Activated CD4-positive, alpha-beta memory T cell treated with anti-CD3 and anti-CD28 coated beads for 36 hours (primary cell): ENCODE measurements at regions not wholly inside any gene's neighbourhood (a gene's known extent, or its start where the extent isn't known, plus 50 kb on each side); places are given as distances from the start of the nearest gene placed in this dataset.
"Not testable (repeated sequence)": the region's sequence is repeated elsewhere in the genome, so short reads cannot be mapped to it uniquely, and the experiment has no call there.

Experiments used
- CTCF ChIA-PET: fragments of 350-600 bp; sonication (Branson Sonifier 250); formaldehyde crosslinking; loops from one replicate; lab custom pipeline; 2021; ENCODE audit warnings: antibody characterized with exemption, inconsistent platforms; lab: Charles Lee
- POLR2A ChIA-PET: fragments of 350-600 bp; sonication (Branson Sonifier 250); formaldehyde crosslinking; loops from one replicate; lab custom pipeline; 2021; ENCODE audit warnings: antibody characterized with exemption; lab: Charles Lee
- DNase-seq: peaks from one replicate; pipeline ENCODE4 v3.0.0-alpha.2; 2020
- H3K27ac Mint-ChIP-seq: one replicate; pipeline ENCODE4 v1.8.0; 2021; ENCODE audit warnings: mixed read lengths
- H3K27me3 Mint-ChIP-seq: one replicate; pipeline ENCODE4 v1.8.0; 2021; ENCODE audit warnings: mixed read lengths
- H3K36me3 Mint-ChIP-seq: one replicate; pipeline ENCODE4 v1.8.0; 2021; ENCODE audit warnings: mixed read lengths
- H3K4me1 Mint-ChIP-seq: one replicate; pipeline ENCODE4 v1.8.0; 2021; ENCODE audit warnings: low read depth, mixed read lengths
- H3K4me3 Mint-ChIP-seq: one replicate; pipeline ENCODE4 v1.8.0; 2021; ENCODE audit warnings: mild to moderate bottlenecking, mixed read lengths
- H3K9me3 Mint-ChIP-seq: one replicate; pipeline ENCODE4 v1.8.0; 2021; ENCODE audit warnings: mixed read lengths
- intact Hi-C: fragments of 100-400 bp; cut with micrococcal nuclease; formaldehyde crosslinking; loops from one replicate; pipeline ENCODE4 v1.15.1; 2023

DNA sequence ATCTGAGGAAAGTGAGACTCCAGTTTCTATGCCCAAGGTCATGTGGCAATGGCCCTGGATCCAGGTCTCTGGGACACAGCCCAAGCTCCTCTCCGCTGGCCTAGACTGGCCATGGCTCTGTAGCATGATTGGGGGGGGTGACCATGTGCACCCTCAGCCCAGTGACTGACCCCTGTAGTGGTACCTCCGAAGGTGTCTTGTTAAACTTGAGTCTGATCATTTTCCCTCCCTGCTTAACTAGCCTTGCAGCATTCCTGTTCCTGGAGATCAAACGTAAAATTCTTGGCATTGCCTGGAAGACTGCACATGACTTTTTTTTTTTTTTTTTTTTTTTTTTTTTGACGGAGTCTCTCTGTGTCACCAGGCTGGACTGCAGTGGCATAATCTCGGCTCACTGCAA is 1116.0 kb downstream of the TBC1D22A start:
- ChIA-PET POLR2A (no interaction called here), CTCF (no interaction called here)
- H3K4me3 Mint-ChIP-seq = no peak overlapping the region
- no peaks in the 10 kb centered on the region for H3K36me3 Mint-ChIP-seq
- H3K4me1 Mint-ChIP-seq = no peaks in the 10 kb centered on the region
- no peak overlapping the region for H3K27ac Mint-ChIP-seq
- peaks cover 19% of the 10 kb centered on the region for H3K27me3 Mint-ChIP-seq
- H3K9me3 Mint-ChIP-seq = no peaks in the 10 kb centered on the region
- no peak for DNase-seq
- intact Hi-C loops = no loop called here

DNA sequence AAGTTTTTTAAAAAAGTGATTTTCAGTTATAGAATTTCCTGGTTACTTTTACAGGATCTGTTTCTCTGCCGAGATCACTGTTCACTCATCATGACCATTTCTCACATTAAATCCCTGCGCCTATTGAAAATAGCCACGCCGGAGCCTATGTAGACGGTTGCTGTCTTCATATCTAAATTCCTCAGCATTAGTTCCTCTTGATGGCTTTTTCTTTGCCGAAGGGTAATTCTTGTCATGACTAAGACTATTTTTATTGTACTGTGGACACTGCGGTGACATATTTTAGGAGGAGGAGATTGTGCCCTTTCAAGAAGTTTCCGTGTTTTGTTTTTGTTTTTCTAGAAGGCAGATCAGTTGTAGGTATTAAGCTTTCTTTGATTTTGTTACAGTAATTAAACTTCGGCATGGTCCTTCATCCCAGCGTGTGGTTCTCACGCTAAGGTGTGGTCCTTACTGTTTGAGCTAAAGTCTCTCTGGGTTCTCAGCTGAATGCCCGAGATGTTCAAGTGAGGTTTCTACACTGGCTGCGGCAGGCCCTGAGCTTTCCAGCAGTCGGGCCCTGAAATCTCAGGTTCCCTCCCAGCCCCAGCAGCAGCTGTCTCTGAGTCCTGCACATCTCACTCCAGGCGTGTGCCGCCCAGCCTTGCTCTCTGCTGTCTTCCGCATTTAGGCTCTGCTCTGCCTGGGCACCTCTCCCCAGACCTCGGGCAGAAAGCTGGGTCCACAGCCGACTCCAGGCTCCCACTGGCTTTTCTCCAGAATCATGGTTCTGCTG is 1110.5 kb downstream of the TBC1D22A start:
- Mint-ChIP-seq H3K27ac (no peak overlapping the region), H3K4me3 (no peak overlapping the region), H3K9me3 (peaks cover 6% of the 10 kb centered on the region), H3K27me3 (peaks cover 10% of the 10 kb centered on the region), H3K4me1 (no peaks in the 10 kb centered on the region), H3K36me3 (no peaks in the 10 kb centered on the region)
- POLR2A ChIA-PET = no interaction called here
- intact Hi-C loops = no loop called here
- DNase-seq = no peak
- CTCF ChIA-PET = interaction anchor here (0.6 kb wide), 1 partner anchor 620 kb away, joined by 3 read pairs; no protein-coding TSS in a partner anchor

DNA sequence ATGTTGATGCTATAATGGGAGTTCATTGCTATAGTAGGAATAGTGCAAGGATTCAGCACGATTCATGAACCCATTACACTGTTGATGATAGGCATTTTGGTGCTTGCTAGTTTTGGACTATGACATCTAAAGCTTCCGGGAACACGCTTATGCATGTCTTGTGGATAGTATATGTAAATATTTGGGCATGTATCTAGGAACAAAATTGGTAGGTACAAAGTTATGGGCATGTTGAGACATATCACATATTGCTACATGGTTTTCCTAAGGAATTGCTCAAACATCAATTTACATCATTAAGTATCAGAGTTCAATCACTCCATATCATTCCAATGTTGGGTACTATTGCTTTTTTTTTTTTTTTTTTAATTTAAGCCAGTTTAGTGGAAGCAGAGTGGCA is 1103.2 kb downstream of the TBC1D22A start:
- H3K36me3 Mint-ChIP-seq = no peaks in the 10 kb centered on the region
- H3K27ac Mint-ChIP-seq = no peak overlapping the region
- DNase-seq = no peak
- H3K4me1 Mint-ChIP-seq = no peaks in the 10 kb centered on the region
- intact Hi-C loops = no loop called here
- peaks cover 9% of the 10 kb centered on the region for H3K9me3 Mint-ChIP-seq
- H3K27me3 Mint-ChIP-seq = peaks cover 14% of the 10 kb centered on the region
- POLR2A ChIA-PET = no interaction called here
- CTCF ChIA-PET = no interaction called here
- no peak overlapping the region for H3K4me3 Mint-ChIP-seq

DNA sequence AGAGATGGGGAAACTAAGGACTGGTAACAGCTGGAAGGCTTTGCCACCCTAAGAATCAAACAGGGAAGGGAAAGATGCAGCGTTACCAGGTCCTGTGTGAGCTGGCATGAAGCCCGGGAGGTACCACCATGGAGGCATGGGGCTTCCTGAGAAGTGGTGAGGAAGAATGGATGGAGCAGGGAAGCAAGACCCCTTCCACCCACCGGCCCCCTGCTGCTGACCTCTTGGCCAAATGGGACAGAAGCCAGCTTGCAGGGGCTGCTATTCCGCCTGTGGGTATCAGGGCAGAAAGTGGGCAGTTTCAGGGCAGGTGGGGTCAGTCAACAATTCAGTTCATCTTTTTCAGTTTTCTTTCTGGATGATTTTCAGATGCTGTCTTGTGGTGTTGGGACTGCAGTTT is 1099.9 kb downstream of the TBC1D22A start:
- POLR2A ChIA-PET = no interaction called here
- intact Hi-C loops = no loop called here
- Mint-ChIP-seq H3K4me1 (no peaks in the 10 kb centered on the region), H3K4me3 (no peak overlapping the region), H3K36me3 (no peaks in the 10 kb centered on the region), H3K27me3 (peaks cover 14% of the 10 kb centered on the region), H3K9me3 (no peaks in the 10 kb centered on the region), H3K27ac (no peak overlapping the region)
- CTCF ChIA-PET = no interaction called here
- DNase-seq = no peak

DNA sequence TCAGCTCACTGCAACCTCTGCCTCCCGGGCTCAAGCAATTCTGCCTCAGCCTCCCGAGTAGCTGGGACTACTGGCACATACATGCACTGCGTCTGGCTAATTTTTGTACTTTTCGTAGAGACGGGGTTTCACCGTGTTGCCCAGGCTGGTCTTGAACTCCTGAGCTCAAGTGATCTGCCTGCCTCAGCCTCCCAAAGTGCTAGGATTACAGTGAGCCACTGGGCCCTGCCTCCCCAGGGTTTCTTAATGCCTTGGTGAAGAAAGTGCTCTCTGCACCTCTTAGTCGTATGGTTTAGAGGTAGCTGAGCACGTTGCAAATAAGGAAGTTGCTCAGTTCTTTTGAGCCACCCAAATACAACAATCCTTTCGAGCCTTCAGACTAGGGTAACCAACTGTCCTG is 1098.5 kb downstream of the TBC1D22A start:
- DNase-seq, intact Hi-C loops, H3K4me1 Mint-ChIP-seq, H3K27ac Mint-ChIP-seq, H3K36me3 Mint-ChIP-seq, H3K4me3 Mint-ChIP-seq, H3K9me3 Mint-ChIP-seq, CTCF ChIA-PET, POLR2A ChIA-PET: not testable (repeated sequence)
- H3K27me3 Mint-ChIP-seq = peaks cover 14% of the 10 kb centered on the region

DNA sequence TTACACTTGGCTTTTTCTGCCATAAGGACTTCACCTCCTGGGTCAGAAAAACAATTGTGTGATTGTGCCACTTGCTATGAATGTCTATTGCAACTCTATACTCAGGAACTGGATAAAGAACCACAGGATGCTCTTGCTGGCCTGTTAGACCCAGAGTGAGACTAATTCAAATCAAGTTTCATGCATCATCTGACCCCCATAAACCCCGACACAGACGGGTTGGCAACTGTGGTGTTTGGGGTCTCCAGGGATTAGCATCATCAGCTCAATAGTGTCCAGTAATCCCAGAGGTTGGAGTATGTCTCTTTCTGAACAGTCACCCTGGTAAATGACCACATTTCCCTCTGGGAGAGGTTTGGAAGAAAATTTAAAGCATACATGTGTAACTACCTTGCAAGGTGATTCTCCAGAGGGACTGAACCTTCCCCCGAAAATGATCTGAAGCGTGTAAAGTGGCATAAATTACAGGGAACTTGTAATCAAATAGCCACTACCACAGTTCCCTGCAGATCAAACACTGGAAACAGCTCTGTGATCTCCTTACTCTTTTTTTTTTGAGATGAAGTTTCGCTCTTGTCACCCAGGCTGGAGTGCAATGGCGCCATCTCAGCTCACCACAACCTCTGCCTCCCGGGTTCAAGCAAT is 1097.6 kb downstream of the TBC1D22A start:
- DNase-seq = no peak
- Mint-ChIP-seq H3K9me3 (no peaks in the 10 kb centered on the region), H3K36me3 (no peaks in the 10 kb centered on the region), H3K4me1 (no peaks in the 10 kb centered on the region), H3K27ac (no peak overlapping the region), H3K27me3 (peaks cover 14% of the 10 kb centered on the region), H3K4me3 (no peak overlapping the region)
- CTCF ChIA-PET = no interaction called here
- intact Hi-C loops = no loop called here
- POLR2A ChIA-PET = no interaction called here

DNA sequence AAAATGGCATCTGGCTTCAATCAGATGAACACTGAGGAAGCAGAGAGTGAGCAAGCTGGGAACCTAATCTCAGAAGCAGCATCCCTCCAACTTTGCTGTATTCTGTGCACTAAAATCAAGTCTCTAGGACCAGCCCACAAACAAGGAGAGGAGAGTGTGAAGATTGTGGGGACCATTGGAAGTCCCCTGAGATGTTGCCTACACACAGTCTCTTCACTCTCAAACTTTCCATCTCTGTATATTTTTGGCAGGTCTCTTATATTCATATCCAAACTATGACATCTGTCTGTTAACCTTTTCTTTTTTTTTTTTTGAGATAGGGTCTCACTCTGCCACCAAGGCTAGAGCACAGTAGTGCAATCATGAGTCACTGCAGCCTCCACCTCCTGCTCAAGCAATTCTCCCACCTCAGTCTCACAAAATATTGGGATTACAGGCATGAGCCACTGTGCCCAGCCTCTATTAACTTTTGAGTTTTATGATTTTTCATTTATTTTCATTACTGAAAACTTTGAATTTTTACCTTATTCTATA is 1096.4 kb downstream of the TBC1D22A start:
- no peaks in the 10 kb centered on the region for H3K9me3 Mint-ChIP-seq
- H3K27me3 Mint-ChIP-seq = peaks cover 12% of the 10 kb centered on the region
- H3K27ac Mint-ChIP-seq = no peak overlapping the region
- H3K36me3 Mint-ChIP-seq = no peaks in the 10 kb centered on the region
- CTCF ChIA-PET = no interaction called here
- H3K4me3 Mint-ChIP-seq = no peak overlapping the region
- intact Hi-C loops = no loop called here
- POLR2A ChIA-PET = no interaction called here
- no peak for DNase-seq
- no peaks in the 10 kb centered on the region for H3K4me1 Mint-ChIP-seq

DNA sequence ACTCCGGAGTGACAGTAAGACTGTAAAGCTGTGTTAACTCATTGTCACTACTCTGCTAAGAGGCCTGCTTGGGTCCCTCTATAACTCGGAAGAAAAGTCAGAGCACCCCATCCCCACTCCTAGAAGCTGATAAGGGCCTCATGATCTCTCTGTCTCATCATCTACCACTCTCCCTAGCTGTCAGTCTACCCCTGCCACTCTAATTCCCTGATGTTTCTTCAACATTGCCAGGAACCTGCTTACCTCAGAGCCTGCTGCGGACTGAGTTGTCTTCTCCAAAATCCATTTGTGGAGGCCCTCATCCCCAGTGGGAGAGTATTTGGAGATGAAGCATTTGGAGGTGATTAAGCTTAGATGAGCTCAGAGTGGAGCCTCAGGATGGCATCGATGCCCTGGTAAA is 1092.2 kb downstream of the TBC1D22A start:
- Mint-ChIP-seq H3K4me1 (no peaks in the 10 kb centered on the region), H3K27ac (no peak overlapping the region), H3K36me3 (no peaks in the 10 kb centered on the region), H3K27me3 (peaks cover 4% of the 10 kb centered on the region), H3K4me3 (no peak overlapping the region), H3K9me3 (no peaks in the 10 kb centered on the region)
- CTCF ChIA-PET = no interaction called here
- DNase-seq = no peak
- POLR2A ChIA-PET = no interaction called here
- intact Hi-C loops = no loop called here

DNA sequence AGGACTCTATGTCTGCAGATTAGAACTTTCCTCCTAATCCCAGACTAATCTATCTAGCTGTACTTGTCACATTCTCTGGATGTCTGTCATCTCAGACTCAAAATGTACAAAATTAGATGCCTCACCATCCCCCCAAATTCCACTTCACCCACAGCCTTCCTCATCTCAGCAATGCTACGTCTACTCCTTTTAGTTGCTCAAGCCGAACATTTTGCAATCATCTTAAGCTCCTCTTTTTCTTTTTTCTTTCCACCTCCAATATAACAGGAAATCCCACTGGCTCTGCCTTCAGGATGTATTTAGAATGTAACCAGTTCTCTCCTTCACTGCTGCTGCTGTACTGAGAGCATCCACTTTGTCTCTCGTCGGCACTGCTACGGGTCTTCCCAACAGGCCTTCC is 1091.8 kb downstream of the TBC1D22A start:
- intact Hi-C loops = no loop called here
- Mint-ChIP-seq H3K9me3 (no peaks in the 10 kb centered on the region), H3K36me3 (no peaks in the 10 kb centered on the region), H3K4me3 (no peak overlapping the region), H3K4me1 (no peaks in the 10 kb centered on the region), H3K27me3 (peaks cover 7% of the 10 kb centered on the region), H3K27ac (no peak overlapping the region)
- ChIA-PET CTCF (no interaction called here), POLR2A (no interaction called here)
- DNase-seq = no peak

DNA sequence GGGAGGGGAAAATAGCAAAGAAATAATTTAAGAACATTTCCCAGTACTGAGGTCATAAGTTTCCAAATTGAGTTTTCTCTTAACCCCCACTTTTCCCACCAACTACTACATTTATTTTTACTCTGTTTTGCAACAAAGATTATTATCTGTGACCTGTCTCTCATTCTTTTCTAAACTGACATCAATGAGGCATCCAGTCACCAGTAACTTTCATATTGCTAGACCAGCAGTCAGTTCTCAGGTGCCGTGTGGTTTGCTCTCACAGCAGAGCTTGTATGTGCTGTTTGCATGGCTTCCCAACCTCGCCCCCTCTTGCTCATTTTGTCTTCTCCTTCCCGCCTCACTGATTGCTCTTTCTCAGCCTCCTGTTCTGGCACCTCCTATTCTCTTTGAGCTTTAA is 1091.3 kb downstream of the TBC1D22A start:
- Mint-ChIP-seq H3K27me3 (peaks cover 7% of the 10 kb centered on the region), H3K27ac (no peak overlapping the region), H3K4me1 (no peaks in the 10 kb centered on the region), H3K9me3 (no peaks in the 10 kb centered on the region), H3K4me3 (no peak overlapping the region), H3K36me3 (no peaks in the 10 kb centered on the region)
- DNase-seq = no peak
- intact Hi-C loops = no loop called here
- ChIA-PET POLR2A (no interaction called here), CTCF (no interaction called here)

DNA sequence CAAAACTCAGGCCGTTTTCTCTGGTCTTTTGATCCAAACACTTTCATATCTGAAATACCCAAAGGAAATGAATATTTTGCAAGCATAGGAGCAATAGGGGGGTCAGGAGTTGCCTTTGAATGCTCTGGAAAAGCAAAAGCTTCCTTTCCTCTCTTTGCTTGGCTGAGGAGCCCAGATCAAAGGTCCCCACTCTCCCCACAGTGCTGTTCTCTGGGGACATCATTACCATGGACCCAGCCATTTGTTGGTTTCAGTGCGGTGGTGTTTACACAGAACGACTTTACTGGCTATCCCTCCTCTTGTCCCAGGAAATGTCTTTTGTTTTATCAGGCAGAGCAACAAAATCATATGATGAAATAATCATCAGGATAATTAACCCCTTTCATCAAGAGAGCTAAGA is 1089.1 kb downstream of the TBC1D22A start:
- no peaks in the 10 kb centered on the region for H3K4me1 Mint-ChIP-seq
- intact Hi-C loops = no loop called here
- POLR2A ChIA-PET = no interaction called here
- no peak overlapping the region for H3K27ac Mint-ChIP-seq
- DNase-seq = no peak
- CTCF ChIA-PET = no interaction called here
- H3K27me3 Mint-ChIP-seq = peaks cover 7% of the 10 kb centered on the region
- no peak overlapping the region for H3K4me3 Mint-ChIP-seq
- no peaks in the 10 kb centered on the region for H3K9me3 Mint-ChIP-seq
- H3K36me3 Mint-ChIP-seq = no peaks in the 10 kb centered on the region

DNA sequence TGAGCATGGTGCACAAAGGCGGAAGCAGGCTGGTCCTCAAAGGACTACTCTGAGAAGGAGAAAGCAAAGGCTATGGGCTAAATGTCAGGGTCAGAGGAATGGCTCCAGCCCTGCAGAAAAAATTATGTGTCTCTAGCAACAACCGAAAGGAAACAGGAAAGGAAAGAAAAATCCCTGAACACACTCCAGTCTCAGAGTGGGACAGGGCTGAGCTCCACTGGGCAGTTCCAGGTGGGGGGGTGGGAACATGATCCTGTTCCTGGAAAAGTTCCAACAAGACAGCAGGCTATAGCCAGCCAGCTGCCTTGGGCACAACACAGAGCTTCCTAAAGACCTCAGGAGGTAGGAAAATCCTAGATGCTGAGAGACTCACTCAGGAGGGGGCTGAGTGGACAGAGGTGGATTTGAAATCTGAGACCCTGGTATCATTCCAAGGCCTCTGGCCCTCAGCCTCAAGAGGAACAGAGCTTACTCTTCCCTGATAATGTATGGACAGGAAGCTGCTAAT is 1088.2 kb downstream of the TBC1D22A start:
- intact Hi-C loops = no loop called here

More for the DNA sequence above, 1088.2 kb downstream of the TBC1D22A start:
- peaks cover 7% of the 10 kb centered on the region for H3K27me3 Mint-ChIP-seq
- ChIA-PET POLR2A (no interaction called here), CTCF (no interaction called here)
- H3K4me3 Mint-ChIP-seq = no peak overlapping the region
- no peaks in the 10 kb centered on the region for H3K36me3 Mint-ChIP-seq
- H3K27ac Mint-ChIP-seq = no peak overlapping the region
- H3K4me1 Mint-ChIP-seq = no peaks in the 10 kb centered on the region
- no peaks in the 10 kb centered on the region for H3K9me3 Mint-ChIP-seq
- no peak for DNase-seq
